ENCODE measurements at regions not wholly inside any gene's neighbourhood (a gene's known extent, or its start where the extent isn't known, plus 50 kb on each side); places are given as distances from the start of the nearest gene placed in this dataset.

DNA sequence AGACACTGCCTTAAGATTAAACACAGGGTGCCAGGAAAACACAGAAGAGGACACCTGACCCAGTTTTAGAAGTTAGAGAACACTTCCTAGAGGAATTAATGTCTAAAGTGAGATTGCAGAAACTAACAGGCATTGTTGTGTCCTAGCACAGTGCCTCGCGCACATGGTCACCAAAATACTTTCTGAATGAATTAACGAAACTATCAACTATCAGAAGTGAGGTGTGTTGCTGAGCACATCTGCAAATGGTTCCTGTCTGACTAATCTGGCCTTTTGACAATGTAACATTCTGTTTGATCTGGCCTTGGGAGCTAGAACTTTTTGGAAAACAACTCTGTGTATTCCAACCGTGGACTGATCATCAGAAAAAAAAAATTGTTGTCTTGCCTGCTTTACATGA lies 556.8 kb upstream of the LCORL start:
- TF ChIP-seq CTCF (IDR thresholded peaks at IDR 0.05 in 8 of 11, conservative IDR thresholded peaks at IDR 0.05 in 3 of 11) (no peak), POLR2A (IDR thresholded peaks at IDR 0.05) (no peak), POLR2AphosphoS5 (IDR thresholded peaks at IDR 0.05) (no peak)
